Stimulated activated CD8-positive, alpha-beta memory T cell treated with anti-CD3 and anti-CD28 coated beads, Interleukin-15, amount 100 ng/mL, for 4 hours (primary cell): ENCODE measurements at regions not wholly inside any gene's neighbourhood (a gene's known extent, or its start where the extent isn't known, plus 50 kb on each side); places are given as distances from the start of the nearest gene placed in this dataset.

ENCODE experiments used
- DNase-seq, 2 donors: peaks; one replicate each; pipeline ENCODE4 v3.0.0-alpha.2; 2020; ENCODE audit warnings: low read depth in 2 of 2

DNA sequence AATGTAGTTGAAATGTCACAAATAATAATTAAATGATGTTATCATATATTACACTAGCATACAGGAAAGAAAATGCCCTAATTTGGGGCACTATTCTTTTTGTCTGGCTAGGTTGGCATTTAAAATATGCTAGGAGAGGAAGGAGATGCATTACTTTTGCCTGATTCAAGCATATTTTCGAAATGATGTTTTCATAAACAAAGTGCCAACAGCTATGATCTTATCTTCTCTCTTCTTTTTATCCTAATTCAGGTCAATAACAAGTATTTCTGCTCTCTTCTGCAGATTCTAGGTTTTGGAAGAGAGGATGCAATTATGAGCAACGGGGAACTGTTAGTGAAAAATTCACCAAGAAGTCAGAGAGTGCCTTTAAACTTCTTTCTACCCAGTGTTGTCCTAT lies 55.8 kb upstream of the NR2F2 start:
- no peak for DNase-seq

DNA sequence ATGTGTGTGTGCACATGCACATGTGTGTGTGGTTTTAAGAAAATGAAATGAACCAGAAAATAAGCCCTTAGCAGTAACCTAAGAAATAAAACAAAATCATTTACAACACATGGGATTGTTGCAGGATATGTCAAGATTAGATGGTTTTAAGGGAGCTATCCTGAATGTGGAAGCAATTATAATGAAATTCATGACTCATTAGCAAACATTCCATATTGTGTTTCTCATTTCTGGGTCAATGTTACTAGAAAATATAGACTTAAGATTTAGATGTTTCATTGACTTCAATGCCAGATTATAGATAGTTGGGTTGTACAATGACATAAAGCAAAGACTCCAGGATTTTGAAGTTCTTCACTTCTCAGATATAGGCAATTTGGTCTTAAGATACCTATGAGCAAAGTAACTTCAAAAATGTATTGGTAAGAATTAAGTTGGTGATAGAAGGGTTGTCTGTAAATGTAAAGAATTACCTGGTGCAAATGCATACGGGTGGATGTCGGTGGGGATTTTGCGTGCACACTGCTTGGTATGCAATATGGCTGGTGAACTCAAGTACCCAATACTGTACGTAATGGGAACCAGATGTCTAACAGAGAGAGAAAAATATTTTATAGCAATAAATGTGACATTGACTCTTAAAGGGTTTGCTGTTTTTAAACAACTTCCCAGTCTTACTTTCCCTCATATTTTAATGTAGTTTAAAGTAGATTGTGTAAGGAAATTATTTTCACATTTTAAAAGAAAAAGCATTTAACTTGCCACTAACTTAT lies 53.9 kb upstream of the NR2F2 start:
- no peak for DNase-seq
